ENCODE measurements at regions not wholly inside any gene's neighbourhood (a gene's known extent, or its start where the extent isn't known, plus 50 kb on each side); places are given as distances from the start of the nearest gene placed in this dataset.

- TF ChIP-seq, protein P1, sequence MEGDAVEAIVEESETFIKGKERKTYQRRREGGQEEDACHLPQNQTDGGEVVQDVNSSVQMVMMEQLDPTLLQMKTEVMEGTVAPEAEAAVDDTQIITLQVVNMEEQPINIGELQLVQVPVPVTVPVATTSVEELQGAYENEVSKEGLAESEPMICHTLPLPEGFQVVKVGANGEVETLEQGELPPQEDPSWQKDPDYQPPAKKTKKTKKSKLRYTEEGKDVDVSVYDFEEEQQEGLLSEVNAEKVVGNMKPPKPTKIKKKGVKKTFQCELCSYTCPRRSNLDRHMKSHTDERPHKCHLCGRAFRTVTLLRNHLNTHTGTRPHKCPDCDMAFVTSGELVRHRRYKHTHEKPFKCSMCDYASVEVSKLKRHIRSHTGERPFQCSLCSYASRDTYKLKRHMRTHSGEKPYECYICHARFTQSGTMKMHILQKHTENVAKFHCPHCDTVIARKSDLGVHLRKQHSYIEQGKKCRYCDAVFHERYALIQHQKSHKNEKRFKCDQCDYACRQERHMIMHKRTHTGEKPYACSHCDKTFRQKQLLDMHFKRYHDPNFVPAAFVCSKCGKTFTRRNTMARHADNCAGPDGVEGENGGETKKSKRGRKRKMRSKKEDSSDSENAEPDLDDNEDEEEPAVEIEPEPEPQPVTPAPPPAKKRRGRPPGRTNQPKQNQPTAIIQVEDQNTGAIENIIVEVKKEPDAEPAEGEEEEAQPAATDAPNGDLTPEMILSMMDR (IDR thresholded peaks at IDR 0.05; ENCODE audit: insufficient read depth, low read depth, low read length): no peak
- no peak for TF ChIP-seq EZH2 (IDR thresholded peaks at IDR 0.05; ENCODE audit: insufficient read depth, low read length)
Measured at GRCh38 chr21:15333136-15333710, 268.4 kb upstream of the NRIP1 start.

Measured in astrocyte (in vitro differentiated cells and primary cell).